PC-3 (cell line): ENCODE measurements at regions not wholly inside any gene's neighbourhood (a gene's known extent, or its start where the extent isn't known, plus 50 kb on each side); places are given as distances from the start of the nearest gene placed in this dataset.

Experiments
- ATAC-seq: fragments of 200-7000 bp; cut with Tn5 transposase; 2 replicates; pipeline ENCODE4 v1.9.1; 2020; ENCODE audit warnings: mild to moderate bottlenecking, moderate library complexity
- BruUV-seq: library from RNA; stranded (reverse); fragments of 400-500 nt; replicated peaks from 2 replicates; lab custom pipeline; 2021; lab: Mats Ljungman, UMichigan
- CTCF ChIA-PET: fragments of 300-600 bp; sonication (Branson Sonifier 250); formaldehyde crosslinking; loops from one replicate; lab custom pipeline; 2022; ENCODE audit warnings: antibody characterized with exemption; lab: Charles Lee
- POLR2A ChIA-PET: fragments of 300-600 bp; sonication (Branson Sonifier 250); formaldehyde crosslinking; loops from one replicate; lab custom pipeline; 2022; ENCODE audit warnings: antibody characterized with exemption; ENCODE audit not compliant: unreplicated experiment; lab: Charles Lee
- DNase-seq: peaks from one replicate; pipeline ENCODE4 v3.0.0-alpha.2; 2015
- H2AFZ ChIP-seq: fragments of 300-600 bp; sonication (generic); 2 replicates; pipeline ENCODE4 v1.6.0; 2016; ENCODE audit warnings: antibody characterized with exemption, low read length
- H3F3A ChIP-seq: fragments of 300-600 bp; sonication (generic); one replicate; pipeline ENCODE4 v1.6.0; 2017; ENCODE audit warnings: antibody characterized with exemption, low read length, control low read depth, mild to moderate bottlenecking; ENCODE audit not compliant: unreplicated experiment
- H3K27ac ChIP-seq: fragments of 300-600 bp; sonication (generic); 2 replicates; pipeline ENCODE4 v1.5.1; 2016; ENCODE audit warnings: mild to moderate bottlenecking, low read length
- H3K27me3 ChIP-seq: fragments of 300-600 bp; sonication (generic); 2 replicates; pipeline ENCODE4 v1.6.1; 2016; ENCODE audit warnings: low read length, mixed read lengths
- H3K36me3 ChIP-seq: fragments of 300-600 bp; sonication (generic); 2 replicates; pipeline ENCODE4 v1.6.1; 2016; ENCODE audit warnings: low read depth, mixed run types, low read length, mixed read lengths
- H3K4me1 ChIP-seq: fragments of 300-600 bp; sonication (generic); 2 replicates; pipeline ENCODE4 v1.5.1; 2016; ENCODE audit warnings: low read length; ENCODE audit not compliant: insufficient read depth
- H3K4me2 ChIP-seq: fragments of 300-600 bp; sonication (generic); 2 replicates; pipeline ENCODE4 v1.6.0; 2016; ENCODE audit warnings: low read length
- H3K4me3 ChIP-seq: fragments of 300-600 bp; sonication (generic); 2 replicates; pipeline ENCODE4 v1.5.1; 2016; ENCODE audit warnings: mild to moderate bottlenecking, low read length, mixed read lengths
- H3K79me2 ChIP-seq: fragments of 300-600 bp; sonication (generic); 2 replicates; pipeline ENCODE4 v1.6.1; 2017; ENCODE audit warnings: low read length, mixed read lengths
- H3K9ac ChIP-seq: fragments of 300-600 bp; sonication (generic); 2 replicates; pipeline ENCODE4 v1.6.0; 2016; ENCODE audit warnings: mild to moderate bottlenecking, low read length
- H3K9me2 ChIP-seq: fragments of 300-600 bp; sonication (generic); replicated peaks from 2 replicates; pipeline ENCODE4 v1.6.1; 2016; ENCODE audit warnings: mixed run types, low read length, mixed read lengths
- H3K9me3 ChIP-seq: fragments of 300-600 bp; sonication (generic); 2 replicates; pipeline ENCODE4 v1.6.1; 2016; ENCODE audit warnings: low read length, mixed read lengths
- H4K20me1 ChIP-seq: fragments of 300-600 bp; sonication (generic); 2 replicates; pipeline ENCODE4 v1.6.1; 2016; ENCODE audit warnings: low read length, mixed read lengths
- CTCF ChIP-seq: fragments of 300-600 bp; sonication (generic); conservative IDR thresholded peaks from 2 replicates; pipeline ENCODE4 v1.5.1; 2017; ENCODE audit warnings: antibody characterized with exemption, low read depth, mild to moderate bottlenecking, low read length
- EZH2 ChIP-seq: fragments of 300-600 bp; sonication (generic); IDR thresholded peaks from one replicate; pipeline ENCODE4 v1.6.1; 2017; ENCODE audit warnings: antibody characterized with exemption, mild to moderate bottlenecking, low read length; ENCODE audit not compliant: unreplicated experiment
- EZH2phosphoT487 ChIP-seq: fragments of 300-600 bp; sonication (generic); IDR thresholded peaks from 2 replicates; pipeline ENCODE4 v1.6.1; 2018; ENCODE audit warnings: mild to moderate bottlenecking, antibody characterized with exemption, low read length, borderline replicate concordance
- intact Hi-C: fragments of 100-400 bp; cut with micrococcal nuclease; formaldehyde crosslinking; loops from 2 replicates; pipeline ENCODE4 v1.9.0; 2023

- H2AFZ ChIP-seq = no peak overlapping the region
- H4K20me1 ChIP-seq = no peaks in the 10 kb centered on the region
- no peak for DNase-seq
- no peak overlapping the region for H3K4me3 ChIP-seq
- intact Hi-C loops = no loop called here
- BruUV-seq = no TSS peak
- H3K9me3 ChIP-seq = no peaks in the 10 kb centered on the region
- H3K36me3 ChIP-seq = no peaks in the 10 kb centered on the region
- H3K4me2 ChIP-seq = no peak overlapping the region
- no peaks in the 10 kb centered on the region for H3F3A ChIP-seq
- ChIA-PET POLR2A (no interaction called here), CTCF (no interaction called here)
- ATAC-seq = no peak
- no peak overlapping the region for H3K27ac ChIP-seq
- H3K9me2 ChIP-seq = no peaks in the 10 kb centered on the region
- no peaks in the 10 kb centered on the region for H3K27me3 ChIP-seq
- no peak overlapping the region for H3K9ac ChIP-seq
- TF ChIP-seq EZH2 = no peak
- no peak for TF ChIP-seq CTCF
- TF ChIP-seq EZH2phosphoT487 = no peak
- H3K79me2 ChIP-seq = no peaks in the 10 kb centered on the region
- H3K4me1 ChIP-seq = no peaks in the 10 kb centered on the region
These were observed 60.8 kb upstream of the GOLIM4 start for GRCh38 chr3:168156479-168156878.

- TF ChIP-seq EZH2phosphoT487 (no peak), CTCF (no peak), EZH2 (no peak)
- POLR2A ChIA-PET = no interaction called here
- CTCF ChIA-PET = interaction anchor here (0.5 kb wide), 1 partner anchor 42 kb away, joined by 3 read pairs; no protein-coding TSS in a partner anchor
These were observed 59.6 kb upstream of the GOLIM4 start for GRCh38 chr3:168155303-168155702.

GRCh38 chr3:168154089-168154488, 58.4 kb upstream of the GOLIM4 start:
- no peaks in the 10 kb centered on the region for H3K9me3 ChIP-seq
- H3K9ac ChIP-seq = no peak overlapping the region
- no TSS peak for BruUV-seq
- no peak for TF ChIP-seq EZH2phosphoT487
- no peak for TF ChIP-seq CTCF
- TF ChIP-seq EZH2 = no peak
- H4K20me1 ChIP-seq = no peaks in the 10 kb centered on the region
- no peaks in the 10 kb centered on the region for H3F3A ChIP-seq
- H3K27ac ChIP-seq = no peak overlapping the region
- H3K4me3 ChIP-seq = no peak overlapping the region
- POLR2A ChIA-PET = no interaction called here
- no peaks in the 10 kb centered on the region for H3K4me1 ChIP-seq
- no peak for DNase-seq
- no peaks in the 10 kb centered on the region for H3K27me3 ChIP-seq
- CTCF ChIA-PET = no interaction called here
- no peaks in the 10 kb centered on the region for H3K36me3 ChIP-seq
- intact Hi-C loops = no loop called here
- H2AFZ ChIP-seq = no peak overlapping the region
- H3K4me2 ChIP-seq = no peak overlapping the region
- no peak for ATAC-seq
- no peaks in the 10 kb centered on the region for H3K9me2 ChIP-seq
- no peaks in the 10 kb centered on the region for H3K79me2 ChIP-seq

More at GRCh38 chr3:168155303-168155702, 59.6 kb upstream of the GOLIM4 start:
- H4K20me1 ChIP-seq = no peaks in the 10 kb centered on the region
- H3K9me3 ChIP-seq = no peaks in the 10 kb centered on the region
- H3K36me3 ChIP-seq = no peaks in the 10 kb centered on the region
- BruUV-seq = no TSS peak
- H2AFZ ChIP-seq = no peak overlapping the region
- no peaks in the 10 kb centered on the region for H3K27me3 ChIP-seq
- H3K27ac ChIP-seq = no peak overlapping the region
- H3F3A ChIP-seq = no peaks in the 10 kb centered on the region
- H3K4me3 ChIP-seq = no peak overlapping the region
- no peaks in the 10 kb centered on the region for H3K4me1 ChIP-seq
- H3K79me2 ChIP-seq = no peaks in the 10 kb centered on the region
- DNase-seq (no peak), ATAC-seq (no peak)
- intact Hi-C loops = no loop called here
- no peak overlapping the region for H3K4me2 ChIP-seq
- H3K9ac ChIP-seq = no peak overlapping the region
- H3K9me2 ChIP-seq = no peaks in the 10 kb centered on the region
